GM12878 (cell line): ENCODE measurements at regions not wholly inside any gene's neighbourhood (a gene's known extent, or its start where the extent isn't known, plus 50 kb on each side); places are given as distances from the start of the nearest gene placed in this dataset.

Source experiments
- ATAC-seq: fragments of 200-7000 bp; cut with Tn5 transposase; 3 replicates; pipeline ENCODE4 v1.9.1; 2020; ENCODE audit warnings: mild to moderate bottlenecking, moderate library complexity
- BruUV-seq: library from RNA; stranded (reverse); fragments of 400-500 nt; replicated peaks from 2 replicates; lab custom pipeline; 2021; lab: Mats Ljungman, UMichigan
- CTCF ChIA-PET: fragments of 300-600 bp; sonication (Branson Sonifier 250); formaldehyde crosslinking; extraction: SDS; loops from one replicate; lab custom pipeline; 2021; ENCODE audit warnings: inconsistent platforms; lab: Yijun Ruan, JAX
- POLR2A ChIA-PET: fragments of 350-600 bp; formaldehyde crosslinking; extraction: SDS; loops from one replicate; lab custom pipeline; 2021; ENCODE audit warnings: inconsistent platforms; lab: Charles Lee
- RAD21 ChIA-PET: fragments of 300-600 bp; sonication (Branson Sonifier 250); formaldehyde crosslinking; loops from one replicate; lab custom pipeline; 2023; ENCODE audit warnings: antibody characterized with exemption; ENCODE audit not compliant: unreplicated experiment; lab: Charles Lee
- SMC1A ChIA-PET: fragments of 300-600 bp; sonication (Branson Sonifier 250); formaldehyde crosslinking; loops from one replicate; lab custom pipeline; 2023; ENCODE audit not compliant: unreplicated experiment, uncharacterized antibody; lab: Charles Lee
- DNase-seq: peaks from one replicate; pipeline ENCODE4 v3.0.0-alpha.2; 2011; ENCODE audit warnings: low read depth, low spot score
- FAIRE-seq: peaks from 3 replicates; lab custom pipeline; 2011; peaks lifted over from hg19 to GRCh38; lab: Jason Lieb, UNC
- H2AFZ ChIP-seq: 2 replicates; pipeline ENCODE4 v1.6.0; 2011; ENCODE audit warnings: low read depth, low read length, control low read depth; ENCODE audit not compliant: control insufficient read depth
- H3K27ac ChIP-seq: 2 replicates; pipeline ENCODE4 v1.5.1; 2011; ENCODE audit warnings: control low read depth; ENCODE audit not compliant: control insufficient read depth, insufficient read depth
- H3K27me3 ChIP-seq, 2 experiments: replicated peaks in 1 of 2; 2 replicates each; pipeline versions ENCODE4 v1.6.0 to v1.6.1; 2011; ENCODE audit warnings: low read length in 1 of 2; ENCODE audit not compliant: control insufficient read depth in 2 of 2, insufficient read depth in 2 of 2
- H3K36me3 ChIP-seq, 2 experiments: 2 replicates each; pipeline ENCODE4 v1.5.1; 2011; ENCODE audit warnings: low read length in 1 of 2; ENCODE audit not compliant: control insufficient read depth in 2 of 2, insufficient read depth in 2 of 2
- H3K4me1 ChIP-seq: 2 replicates; pipeline ENCODE4 v1.6.1; 2011; ENCODE audit warnings: mild to moderate bottlenecking, low read length, moderate library complexity, mixed read lengths; ENCODE audit not compliant: control insufficient read depth, insufficient read depth
- H3K4me2 ChIP-seq: 2 replicates; pipeline ENCODE4 v1.6.0; 2011; ENCODE audit warnings: control low read depth; ENCODE audit not compliant: control insufficient read depth, insufficient read depth
- H3K4me3 ChIP-seq: fragments of 200-600 bp; sonication (generic); 2 replicates; pipeline ENCODE4 v1.5.1; 2016
- H3K79me2 ChIP-seq: 2 replicates; pipeline ENCODE4 v1.6.0; 2011; ENCODE audit warnings: low read length; ENCODE audit not compliant: control insufficient read depth, insufficient read depth
- H3K9ac ChIP-seq: 2 replicates; pipeline ENCODE4 v1.8.0; 2011; ENCODE audit warnings: low read length, control low read depth, mixed read lengths; ENCODE audit not compliant: control insufficient read depth, insufficient read depth
- H3K9me3 ChIP-seq: replicated peaks from 3 replicates; pipeline ENCODE4 v1.5.1; 2011; ENCODE audit warnings: mild to moderate bottlenecking, low read length; ENCODE audit not compliant: control insufficient read depth, insufficient read depth
- H4K20me1 ChIP-seq: 2 replicates; pipeline ENCODE4 v1.6.0; 2011; ENCODE audit not compliant: control insufficient read depth, insufficient read depth
- DPF2 ChIP-seq: fragments of 450-650 bp; IDR thresholded peaks from 2 replicates; pipeline ENCODE4 v1.6.1; 2017; ENCODE audit warnings: mild to moderate bottlenecking
- FOXM1 ChIP-seq: IDR thresholded peaks from 2 replicates; pipeline ENCODE4 v1.6.1; 2012; ENCODE audit warnings: low read depth, mild to moderate bottlenecking, inconsistent platforms, low read length, moderate library complexity
- KLF5 ChIP-seq: fragments of 450-650 bp; IDR thresholded peaks from 2 replicates; pipeline ENCODE4 v1.6.1; 2014; ENCODE audit warnings: mild to moderate bottlenecking; ENCODE audit not compliant: partially characterized antibody
- MEF2B ChIP-seq: fragments of 450-650 bp; IDR thresholded peaks from 2 replicates; pipeline ENCODE4 v1.6.1; 2018; ENCODE audit warnings: mild to moderate bottlenecking, moderate library complexity; ENCODE audit not compliant: partially characterized antibody, poor library complexity, severe bottlenecking
- MYC ChIP-seq: IDR thresholded peaks from 2 replicates; pipeline ENCODE4 v1.6.1; 2011; ENCODE audit warnings: mild to moderate bottlenecking, low read length, moderate library complexity, inconsistent platforms; ENCODE audit not compliant: insufficient read depth, insufficient replicate concordance, insufficient read length, severe bottlenecking
- PML ChIP-seq: IDR thresholded peaks from 2 replicates; pipeline ENCODE4 v1.6.1; 2012; ENCODE audit warnings: low read length, inconsistent platforms
- RAD51 ChIP-seq: fragments of 450-650 bp; IDR thresholded peaks from 2 replicates; pipeline ENCODE4 v1.6.1; 2016; ENCODE audit warnings: moderate library complexity, mild to moderate bottlenecking, inconsistent platforms
- RUNX3 ChIP-seq: IDR thresholded peaks from 2 replicates; pipeline ENCODE4 v1.6.1; 2012; ENCODE audit warnings: low read length, inconsistent platforms
- SREBF1 ChIP-seq: IDR thresholded peaks from 2 replicates; pipeline ENCODE4 v1.6.1; 2012; ENCODE audit warnings: mild to moderate bottlenecking, low read length
- TAF1 ChIP-seq: IDR thresholded peaks from 2 replicates; pipeline ENCODE4 v1.6.1; 2011; ENCODE audit warnings: mild to moderate bottlenecking, low read depth, low read length, borderline replicate concordance
- TCF7 ChIP-seq: IDR thresholded peaks from 2 replicates; pipeline ENCODE4 v1.6.1; 2014; ENCODE audit warnings: antibody characterized with exemption, borderline replicate concordance
- USF2 ChIP-seq: IDR thresholded peaks from 2 replicates; pipeline ENCODE4 v1.6.1; 2011; ENCODE audit warnings: low read depth, low read length, improper control_type of control experiment, borderline replicate concordance
- WGBS: methylation state at CpG from one replicate; pipeline ENCODE4 v1.1.6; 2016; ENCODE audit warnings: low lambda C conversion rate; ENCODE audit not compliant: insufficient replicate concordance, insufficient coverage; ENCODE audit errors: missing lambda C conversion rate; 5-methylcytosine and 5-hydroxymethylcytosine counted together
- in situ Hi-C: fragments of 300-500 bp; cut with MboI; formaldehyde crosslinking; loops from 9 replicates; pipeline ENCODE4 v1.14.3; 2018; ENCODE audit warnings: mixed read lengths
- intact Hi-C: fragments of 100-400 bp; cut with micrococcal nuclease; formaldehyde crosslinking; loops from one replicate; pipeline ENCODE4 v1.14.2; 2022; ENCODE audit not compliant: unreplicated experiment
- TF ChIP-seq, protein P1 (sequence below): IDR thresholded peaks from 2 replicates; pipeline ENCODE4 v1.6.1; 2011; ENCODE audit warnings: mild to moderate bottlenecking, low read depth, low read length, moderate library complexity; ENCODE audit not compliant: insufficient replicate concordance

DNA sequence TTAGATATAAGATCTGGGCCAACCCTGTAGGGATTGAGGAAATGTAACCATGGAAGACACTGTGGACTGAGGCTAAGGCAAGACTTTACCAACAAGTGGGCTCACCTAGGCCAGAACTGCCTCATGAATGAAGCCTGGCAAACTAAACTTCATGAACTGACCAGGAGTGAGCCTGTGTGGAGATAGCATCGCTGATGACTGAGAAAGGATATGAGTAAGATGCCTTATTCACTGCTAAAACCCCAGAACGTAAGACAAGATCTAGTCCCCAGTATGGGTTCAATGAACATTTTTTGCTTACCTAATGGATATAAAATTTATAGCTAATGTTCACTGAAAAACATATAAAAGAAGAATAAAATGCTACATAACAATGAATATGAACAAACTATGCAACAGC, 399.8 kb downstream of the SATB2 start:
- intact Hi-C loops, result no loop called here
- RAD21 ChIA-PET, result no interaction called here
- no TSS peak for BruUV-seq
- no peaks in the 10 kb centered on the region for H3K4me1 ChIP-seq
- WGBS, result 24% methylated on average over 2 of the region's 2 CpGs
- 0 out of 4 replicates have a peak, but pooled peaks cover 0 to 2% of the 10 kb centered on the region in 2 experiments for H3K27me3 ChIP-seq
- no peaks in the 10 kb centered on the region for H3K79me2 ChIP-seq
- CTCF ChIA-PET, result interaction anchor here (1.6 kb wide), 1 partner anchor 9 kb away, joined by 4 read pairs; no protein-coding TSS in a partner anchor
- ATAC-seq (no peak), FAIRE-seq (no peak), DNase-seq (no peak)
- H4K20me1 ChIP-seq, result no peaks in the 10 kb centered on the region
- H3K9me3 ChIP-seq, result no peaks in the 10 kb centered on the region
- H3K9ac ChIP-seq, result no peak overlapping the region
- no peak overlapping the region for H3K27ac ChIP-seq
- no peak for TF ChIP-seq PML
- TF ChIP-seq KLF5, result no peak
- no peak for TF ChIP-seq SREBF1
- TF ChIP-seq TCF7, result no peak
- TF ChIP-seq, all 136 proteins: peak for 0
- no peak overlapping the region for H2AFZ ChIP-seq
- ChIA-PET SMC1A (interaction anchor here (0.7 to 1.2 kb wide), 4 partner anchors 8 to 11 kb away, joined by 3 read pairs; no protein-coding TSS in a partner anchor), POLR2A (no interaction called here)
- in situ Hi-C loops, result no loop called here
- no peak overlapping the region for H3K4me3 ChIP-seq
- H3K36me3 ChIP-seq, result no peaks in the 10 kb centered on the region
- H3K4me2 ChIP-seq, result no peak overlapping the region

GRCh38 chr2:199055336-199055735, 402.4 kb downstream of the SATB2 start:
- Histone ChIP-seq H3K9ac (no peak overlapping the region), H3K79me2 (no peaks in the 10 kb centered on the region), H2AFZ (no peak overlapping the region), H3K4me2 (no peak overlapping the region), H3K9me3 (no peaks in the 10 kb centered on the region), H3K4me1 (no peaks in the 10 kb centered on the region), H3K27ac (no peak overlapping the region), H3K4me3 (no peak overlapping the region), H4K20me1 (no peaks in the 10 kb centered on the region), H3K36me3 (no peaks in the 10 kb centered on the region), H3K27me3 (0 out of 4 replicates have a peak, but pooled peaks cover 0 to 2% of the 10 kb centered on the region in 2 experiments)
- intact Hi-C loops (no loop called here), in situ Hi-C loops (no loop called here)
- RAD21 ChIA-PET, result no interaction called here
- DNase-seq, result no peak
- POLR2A ChIA-PET, result no interaction called here
- BruUV-seq, result no TSS peak
- CTCF ChIA-PET, result interaction anchor here (1.1 kb wide), 1 partner anchor 75 kb away, joined by 3 read pairs; no protein-coding TSS in a partner anchor
- SMC1A ChIA-PET, result interaction anchor here (1.0 to 1.8 kb wide), 4 partner anchors 9 to 124 kb away, joined by 3 to 9 read pairs (median 5); no protein-coding TSS in a partner anchor
- FAIRE-seq, result no peak
- whole genome bisulfite sequencing, result 8% methylated on average over 2 of the region's 2 CpGs
- no peak for ATAC-seq
- no peak for TF ChIP-seq MYC
- TF ChIP-seq, protein P1, sequence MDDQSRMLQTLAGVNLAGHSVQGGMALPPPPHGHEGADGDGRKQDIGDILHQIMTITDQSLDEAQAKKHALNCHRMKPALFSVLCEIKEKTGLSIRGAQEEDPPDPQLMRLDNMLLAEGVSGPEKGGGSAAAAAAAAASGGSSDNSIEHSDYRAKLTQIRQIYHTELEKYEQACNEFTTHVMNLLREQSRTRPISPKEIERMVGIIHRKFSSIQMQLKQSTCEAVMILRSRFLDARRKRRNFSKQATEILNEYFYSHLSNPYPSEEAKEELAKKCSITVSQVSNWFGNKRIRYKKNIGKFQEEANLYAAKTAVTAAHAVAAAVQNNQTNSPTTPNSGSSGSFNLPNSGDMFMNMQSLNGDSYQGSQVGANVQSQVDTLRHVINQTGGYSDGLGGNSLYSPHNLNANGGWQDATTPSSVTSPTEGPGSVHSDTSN, result no peak
- TF ChIP-seq RAD51, result no peak
- TF ChIP-seq DPF2, result no peak
- TF ChIP-seq FOXM1, result no peak
- TF ChIP-seq TAF1, result no peak
- TF ChIP-seq RUNX3, result no peak
- TF ChIP-seq USF2, result no peak
- no peak for TF ChIP-seq MEF2B
